Activated CD4-positive, alpha-beta T cell treated with anti-CD3 and anti-CD28 coated beads, Interleukin-10, Interleukin-2, amounts not matched to agents 100 ng/mL and 50 ng/mL, durations not matched to agents 16 hours and 8 hours (primary cell): ENCODE measurements at regions not wholly inside any gene's neighbourhood (a gene's known extent, or its start where the extent isn't known, plus 50 kb on each side); places are given as distances from the start of the nearest gene placed in this dataset.
"Not testable (repeated sequence)": the region's sequence is repeated elsewhere in the genome, so short reads cannot be mapped to it uniquely, and the experiment has no call there.

ENCODE experiments used
- DNase-seq: peaks from one replicate; pipeline ENCODE4 v3.0.0-alpha.2; 2020

DNA sequence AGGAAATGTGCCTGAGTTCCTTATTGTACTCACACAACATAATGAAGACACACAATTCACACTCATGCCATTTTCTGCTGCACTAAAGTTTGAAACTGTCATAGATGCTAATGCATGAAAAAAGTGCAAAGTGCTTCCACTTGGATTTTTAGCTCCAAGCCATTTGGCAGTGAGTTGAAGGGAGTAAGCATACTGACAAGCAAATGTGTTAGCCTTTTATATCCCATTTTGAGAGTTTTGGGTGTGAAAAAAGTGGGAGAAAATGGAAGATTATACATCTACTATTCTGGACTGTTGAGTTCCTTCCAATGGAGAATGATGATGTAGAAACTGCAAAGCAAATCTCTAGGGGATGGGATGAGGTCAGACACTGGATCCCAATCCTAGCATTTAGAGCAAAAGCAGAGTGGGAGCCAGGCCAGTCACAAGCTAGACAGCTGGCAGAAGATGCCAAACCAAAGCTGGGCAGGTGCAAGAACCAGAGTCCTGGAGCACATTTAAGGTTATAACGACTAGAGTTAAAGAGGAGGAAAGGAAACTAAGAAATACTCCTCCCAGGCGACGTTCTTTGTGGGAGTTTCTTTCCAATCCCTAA, 216.8 kb downstream of the FBXO8 start:
- DNase-seq: no peak

DNA sequence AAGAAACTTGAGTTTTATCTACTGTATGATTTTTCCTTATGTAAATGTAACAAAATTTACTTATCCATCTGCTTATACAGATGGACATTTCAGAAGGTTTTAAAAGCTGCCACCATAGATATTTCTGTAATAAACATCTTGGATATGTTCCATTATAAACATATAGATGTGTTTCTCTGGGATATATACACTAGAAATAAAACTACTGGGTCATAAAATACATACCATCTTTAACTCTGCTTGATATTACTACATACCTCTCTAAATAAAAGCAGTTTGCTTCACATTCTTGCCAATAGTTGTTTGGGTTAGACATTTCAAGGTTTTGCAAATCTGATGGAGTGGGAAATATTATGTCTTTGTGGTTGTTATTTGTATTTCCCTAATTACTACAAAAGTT, 220.6 kb downstream of the FBXO8 start:
- no peak for DNase-seq

DNA sequence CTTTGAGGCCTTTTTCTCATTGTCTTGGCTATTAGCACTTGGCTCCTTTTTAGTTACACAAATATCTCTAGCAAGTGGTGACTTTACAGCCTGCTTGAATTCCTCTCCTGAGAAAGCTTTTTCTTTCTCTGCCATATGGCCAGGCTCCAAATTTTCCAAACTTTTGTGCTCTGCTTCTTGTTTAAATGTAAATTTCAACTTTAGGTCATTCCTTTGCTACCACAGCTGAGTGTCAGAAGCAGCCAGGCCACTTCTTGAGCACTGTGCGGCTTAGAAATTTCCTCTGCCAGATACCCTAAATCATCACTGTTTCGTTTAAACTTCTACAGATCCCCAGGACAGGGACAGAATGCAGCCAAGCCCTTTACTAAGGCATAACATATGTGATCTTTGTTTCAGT, 222.4 kb downstream of the FBXO8 start:
- no peak for DNase-seq

DNA sequence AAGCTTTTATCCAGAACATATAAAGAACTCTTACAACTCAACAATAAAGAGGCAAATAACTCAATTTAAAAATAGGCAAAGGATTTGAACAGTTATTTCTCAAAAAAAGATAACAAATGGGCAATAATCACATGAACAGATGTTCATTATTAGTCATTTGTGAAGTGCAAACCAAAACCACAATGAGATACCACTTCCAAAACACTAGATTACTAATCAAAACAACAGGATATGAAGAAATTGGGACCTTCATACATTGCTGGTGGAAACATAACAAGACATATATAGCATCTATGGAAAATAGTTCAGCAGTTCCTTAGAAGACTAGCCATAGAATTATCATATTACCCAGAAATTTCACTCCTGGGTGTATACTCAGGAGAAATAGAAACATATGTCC, 224.6 kb downstream of the FBXO8 start:
- peak; percentile 30 for DNase-seq

DNA sequence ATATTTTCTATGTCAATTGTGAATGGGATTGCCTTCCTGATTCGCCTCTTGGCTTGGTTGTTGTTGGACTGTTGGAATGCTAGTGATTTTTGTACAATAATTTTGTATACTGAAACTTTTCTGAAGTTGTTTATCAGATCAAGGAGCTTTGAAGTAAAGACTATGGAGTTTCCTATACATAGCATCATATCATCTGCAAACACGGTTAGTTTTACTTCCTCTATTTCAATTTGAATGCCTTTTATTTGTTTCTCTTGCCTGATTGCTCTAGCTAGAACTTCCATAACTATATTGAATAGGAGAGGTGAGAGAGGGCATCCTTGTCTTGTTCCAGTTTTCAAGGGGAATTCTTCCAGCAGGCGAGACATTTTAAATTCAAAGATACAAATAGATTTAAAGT, 226.5 kb downstream of the FBXO8 start:
- DNase-seq: no peak

DNA sequence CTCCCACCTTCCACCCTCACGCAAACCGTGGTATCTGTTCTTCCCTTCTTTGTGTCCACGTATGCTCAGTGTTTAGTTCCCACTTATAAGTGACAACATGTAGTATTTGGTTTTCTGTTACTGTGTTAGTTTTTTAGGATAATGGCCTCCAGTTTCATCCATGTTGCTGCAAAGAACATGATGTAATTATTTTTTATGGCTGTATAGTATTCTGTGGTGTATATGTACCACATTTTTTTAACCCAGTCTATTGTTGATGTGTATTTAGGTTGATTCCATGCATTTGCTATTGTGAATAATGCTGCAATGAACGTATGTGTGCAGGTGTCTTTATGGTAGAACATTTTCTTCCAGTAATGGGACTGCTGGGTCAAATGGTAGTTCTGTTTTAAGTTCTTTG, 228.1 kb downstream of the FBXO8 start:
- no peak for DNase-seq

DNA sequence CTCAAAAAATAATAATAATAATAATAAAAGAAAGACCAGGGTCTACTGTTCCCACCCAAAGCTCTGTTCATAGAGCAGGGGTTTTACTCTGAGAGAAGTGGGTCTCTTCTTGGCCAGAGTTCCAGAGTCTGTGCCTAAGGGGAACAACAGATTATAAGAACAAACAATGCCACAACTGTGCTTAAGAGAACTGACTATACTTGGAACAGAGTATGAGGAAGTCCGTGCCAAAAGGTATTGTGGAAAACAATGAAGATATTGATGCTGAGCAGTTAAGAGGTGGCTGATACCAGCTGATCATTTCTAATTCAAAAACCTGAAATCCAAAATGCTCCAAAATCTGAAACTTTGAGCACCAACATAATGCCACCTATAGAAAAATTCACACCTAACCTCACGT, 229.6 kb downstream of the FBXO8 start:
- no peak for DNase-seq

DNA sequence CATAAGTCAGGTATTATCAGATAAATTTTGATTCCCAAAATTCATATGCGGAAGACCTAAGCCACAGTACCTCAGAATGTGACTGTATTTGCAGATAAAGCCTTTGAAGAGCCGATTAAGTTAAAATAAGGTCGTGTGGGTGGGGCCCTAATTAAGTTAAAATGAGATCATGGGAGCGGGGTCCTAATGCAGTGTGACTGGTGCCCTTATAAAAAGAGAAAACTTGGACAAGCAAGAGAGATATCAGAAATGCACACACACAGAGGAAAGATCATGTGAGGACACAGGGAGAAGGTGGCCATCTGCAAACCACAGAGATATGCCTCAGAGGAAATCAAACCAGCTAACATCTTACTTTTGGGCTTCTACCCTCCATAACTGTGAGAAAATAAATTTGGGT, 236.1 kb downstream of the FBXO8 start:
- DNase-seq: no peak

DNA sequence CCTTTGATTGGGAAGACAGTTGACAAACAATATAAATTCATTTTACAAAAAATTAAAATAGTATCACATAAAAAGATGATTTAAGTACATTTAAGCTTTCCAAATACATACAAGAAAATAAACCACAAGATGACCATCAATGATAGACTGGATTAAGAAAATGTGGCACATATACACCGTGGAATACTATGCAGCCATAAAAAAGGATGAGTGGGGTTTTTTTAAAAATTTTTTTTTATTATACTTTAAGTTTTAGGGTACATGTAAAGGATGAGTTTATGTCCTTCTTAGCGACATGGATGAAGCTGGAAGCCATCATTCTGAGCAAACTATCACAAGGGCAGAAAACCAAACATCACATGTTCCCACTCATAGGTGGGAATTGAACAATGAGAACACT, 237.6 kb downstream of the FBXO8 start:
- not testable (repeated sequence) for DNase-seq

DNA sequence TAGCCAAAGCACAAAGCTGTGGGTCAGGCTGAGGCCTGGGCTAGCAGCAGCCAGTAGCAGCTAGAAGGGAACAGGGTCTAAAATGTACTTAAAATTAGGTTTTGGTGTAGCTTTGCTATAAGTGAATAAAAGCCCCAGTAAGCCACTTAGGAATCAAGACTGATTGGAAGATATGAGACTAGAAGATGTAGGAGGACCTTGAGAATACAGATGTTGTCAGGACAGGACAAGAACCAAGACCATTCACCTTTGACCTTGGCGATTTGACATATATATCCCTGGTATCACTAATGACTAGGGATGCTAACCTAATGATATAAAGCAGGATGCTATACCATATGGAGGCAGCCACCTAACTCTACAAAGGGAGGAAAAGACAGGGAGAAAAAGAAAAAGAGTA, 238.1 kb downstream of the FBXO8 start:
- no peak for DNase-seq

DNA sequence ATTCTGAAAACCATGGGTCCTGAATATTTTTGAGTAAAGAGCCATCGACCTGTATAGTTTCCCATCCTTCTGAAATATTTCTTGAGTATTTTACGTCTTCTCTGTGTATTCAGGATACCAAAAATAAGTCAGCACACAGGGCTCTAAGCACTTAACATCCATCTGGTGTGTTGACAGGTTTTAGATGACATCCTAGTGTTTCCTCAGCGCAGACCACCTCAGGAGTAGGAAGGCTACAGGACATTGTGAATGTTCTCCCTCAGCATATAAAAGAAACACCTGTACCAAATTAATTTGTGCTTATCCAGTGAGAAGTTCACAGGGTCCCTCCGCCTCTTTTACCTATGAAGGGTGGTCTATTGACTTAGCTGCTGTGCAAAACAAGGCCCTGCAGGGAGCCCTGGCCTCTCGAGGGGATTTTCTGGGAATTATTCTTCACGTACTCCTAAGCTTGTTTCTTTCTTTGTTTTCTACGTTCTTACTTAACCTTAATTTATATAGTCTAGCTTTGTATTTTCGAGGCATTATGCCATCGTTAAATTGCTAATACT, 241.8 kb downstream of the FBXO8 start:
- DNase-seq: no peak

DNA sequence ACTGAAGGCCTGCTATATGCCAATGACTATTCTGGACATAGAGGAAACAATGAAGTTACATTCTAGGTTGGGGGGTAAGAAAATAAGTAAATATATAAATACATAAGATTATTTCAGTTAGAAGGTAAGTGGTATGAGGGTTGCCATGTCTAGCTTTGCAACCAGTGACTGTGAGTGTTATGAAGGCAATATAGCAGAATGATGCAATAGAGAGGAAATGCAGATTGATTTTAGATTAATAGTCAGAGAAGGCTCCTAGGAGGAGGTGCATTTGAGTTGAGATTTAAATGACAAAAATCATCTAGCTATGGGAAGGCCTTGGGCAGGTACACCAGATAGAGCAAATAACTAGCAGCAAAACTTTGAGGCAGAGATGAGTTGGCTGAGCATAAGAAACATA, 243.2 kb downstream of the FBXO8 start:
- DNase-seq: no peak

DNA sequence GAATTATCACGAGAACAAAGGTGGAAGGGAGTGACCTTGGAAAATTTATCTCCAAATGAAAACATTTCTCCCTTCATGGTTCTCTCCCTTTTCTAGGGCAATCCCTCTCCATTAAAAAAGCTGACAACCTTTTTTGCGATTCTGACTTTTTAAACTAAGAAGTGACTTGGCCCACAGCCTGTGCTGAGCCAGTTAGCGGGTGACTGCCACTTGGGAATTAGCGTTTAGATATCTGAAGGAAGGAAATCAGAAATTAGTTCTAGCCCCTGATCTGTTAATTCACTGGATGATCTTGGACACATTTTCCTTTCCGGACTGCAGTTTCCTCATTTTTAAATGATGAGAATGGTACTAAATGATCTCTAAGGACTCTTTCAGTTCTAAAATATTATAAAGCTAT, 245.0 kb downstream of the FBXO8 start:
- no peak for DNase-seq

DNA sequence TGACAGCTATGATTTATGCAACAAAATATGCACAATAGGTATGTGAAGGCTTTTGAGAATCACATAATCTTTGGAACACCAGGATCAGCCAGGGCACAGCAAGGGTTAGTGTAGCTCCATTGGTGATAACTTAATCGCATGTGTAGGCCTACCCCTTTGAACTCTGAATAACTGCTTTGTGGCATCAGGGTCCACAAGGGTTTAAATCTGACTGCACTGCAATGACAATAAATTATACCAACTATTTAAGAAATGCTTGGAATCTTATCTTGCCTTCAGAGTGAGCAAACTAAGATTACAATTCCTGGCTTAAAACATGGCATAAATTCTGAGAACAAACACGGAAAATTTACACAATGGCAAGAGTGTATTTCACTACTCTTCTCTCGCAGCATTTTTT, 245.8 kb downstream of the FBXO8 start:
- no peak for DNase-seq

DNA sequence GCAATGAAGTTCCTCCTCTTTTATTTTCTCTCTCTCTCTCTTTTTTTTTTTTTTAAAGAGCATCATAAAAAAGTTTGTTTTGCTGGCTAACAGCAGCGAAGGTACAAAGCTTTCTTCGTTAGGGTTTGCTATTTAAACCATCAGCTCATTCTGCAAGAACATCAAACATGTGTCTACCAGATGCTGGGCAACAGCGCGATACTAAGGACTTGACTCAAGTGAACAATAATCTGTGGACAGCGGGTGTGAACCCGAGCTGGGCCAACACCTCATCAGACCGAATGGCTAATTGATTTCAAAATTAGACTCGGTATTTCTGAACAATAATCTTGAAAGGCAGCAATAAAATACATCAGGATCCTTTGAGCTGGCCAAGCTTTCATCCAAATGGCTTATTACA, 246.4 kb downstream of the FBXO8 start:
- no peak for DNase-seq

DNA sequence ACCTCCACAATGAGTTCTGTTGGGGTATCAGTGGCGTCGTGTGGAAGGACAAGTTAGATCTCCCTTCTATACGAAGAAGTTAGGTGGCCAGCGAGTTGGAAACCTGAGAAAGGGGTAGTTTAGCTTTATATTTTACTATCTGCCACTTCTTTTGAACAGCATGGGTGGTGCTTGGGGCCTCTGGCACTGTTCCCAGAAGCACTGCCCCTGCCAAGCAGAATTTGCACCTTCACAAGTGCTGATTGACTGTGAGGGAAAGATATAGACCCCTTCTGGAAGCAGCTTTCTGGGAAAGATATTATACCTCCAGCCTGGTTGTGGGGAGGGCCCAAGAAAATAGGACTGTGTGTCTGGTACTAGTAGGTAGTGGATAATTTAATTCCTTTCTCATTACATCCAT, 246.9 kb downstream of the FBXO8 start:
- DNase-seq: no peak

DNA sequence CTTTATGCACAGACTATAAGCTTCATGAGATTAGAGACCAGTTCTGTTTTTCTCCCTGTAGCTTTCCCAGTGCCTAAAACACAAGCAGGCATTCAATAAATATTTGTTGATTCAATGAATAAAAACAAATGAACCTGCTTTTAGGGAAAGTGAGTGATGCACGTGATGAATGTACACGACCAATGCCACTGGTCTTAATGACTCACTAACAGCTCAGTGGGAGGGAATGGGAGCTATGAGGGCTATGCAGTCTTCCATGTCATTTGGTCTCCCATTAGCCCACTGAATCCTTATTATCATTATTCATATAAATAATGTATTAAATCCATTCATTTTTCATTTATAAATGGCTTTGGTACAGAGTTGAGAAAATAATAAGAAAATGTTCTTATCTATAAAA, 247.4 kb downstream of the FBXO8 start:
- DNase-seq: no peak

DNA sequence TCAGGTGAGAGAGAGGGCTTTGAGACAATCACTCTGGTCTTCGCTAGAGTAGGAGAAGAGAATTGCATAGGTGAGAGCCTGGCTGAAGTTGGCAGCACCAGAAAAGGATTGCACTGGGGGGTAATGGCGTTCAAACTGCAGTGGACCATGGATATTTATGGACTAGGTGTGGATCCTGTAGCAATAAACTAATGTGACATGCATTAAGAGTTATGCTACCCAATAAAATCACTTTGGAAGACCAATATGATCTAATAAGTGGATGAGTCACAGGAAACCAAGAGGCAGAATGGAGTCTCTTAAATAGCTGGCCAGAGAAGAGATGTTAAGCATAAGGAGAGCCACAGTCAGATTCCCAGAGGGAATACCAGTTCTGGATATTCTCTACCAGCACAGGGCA, 259.8 kb downstream of the FBXO8 start:
- no peak for DNase-seq

DNA sequence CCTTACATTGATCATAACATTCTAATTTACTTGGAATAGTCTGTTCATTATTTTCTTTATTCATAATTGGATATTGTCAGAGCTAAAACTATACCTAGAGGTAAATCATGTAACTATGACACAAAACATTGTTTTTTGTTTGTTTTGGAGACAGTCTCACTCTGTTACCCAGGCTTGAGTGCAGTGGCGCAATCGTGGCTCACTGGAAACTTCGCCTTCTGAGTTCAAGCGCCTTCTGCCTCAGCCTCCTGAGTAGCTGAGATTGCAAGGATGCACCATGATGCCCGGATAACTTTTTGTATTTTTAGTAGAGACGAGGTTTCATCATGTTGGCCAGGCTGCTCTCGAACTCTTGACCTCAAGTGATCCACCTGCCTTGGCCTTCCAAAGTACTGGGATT, 265.2 kb downstream of the FBXO8 start:
- no peak for DNase-seq

DNA sequence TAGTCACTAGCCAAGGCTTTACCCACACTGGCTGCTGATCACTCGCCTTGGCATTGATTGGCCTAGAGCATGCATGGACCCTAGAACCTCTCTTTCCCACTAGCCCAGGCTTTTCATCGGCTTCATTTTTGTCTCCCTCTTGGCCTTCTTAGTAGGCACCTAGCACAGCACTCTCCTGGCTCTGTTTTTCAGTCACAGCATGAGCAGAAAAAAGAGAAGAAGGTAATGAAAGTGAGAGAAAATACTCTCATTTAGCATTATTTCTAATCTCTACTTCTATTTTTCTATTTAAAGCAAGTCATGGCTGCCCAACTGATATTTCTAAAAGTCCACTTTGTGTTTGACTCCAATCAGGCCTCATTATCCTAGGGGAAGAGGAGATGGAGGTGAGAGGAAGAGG, 267.2 kb downstream of the FBXO8 start:
- DNase-seq: no peak

DNA sequence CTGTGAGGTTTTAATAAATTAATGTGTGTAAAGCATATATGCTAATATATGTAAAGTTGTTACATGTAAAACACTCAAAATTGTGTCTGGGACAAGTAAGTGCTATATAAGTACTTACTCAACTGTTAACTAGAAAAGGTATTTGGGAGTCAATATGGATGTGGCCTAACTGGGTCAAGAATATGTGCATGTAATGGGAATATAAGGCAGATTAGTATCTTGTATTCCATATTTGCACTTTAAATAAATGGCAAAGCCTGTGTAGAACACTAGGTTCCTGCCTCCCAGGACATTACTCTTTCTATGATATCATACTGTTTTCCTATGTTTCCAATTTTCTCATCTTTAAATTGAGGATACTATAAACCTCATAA, 270.6 kb downstream of the FBXO8 start:
- no peak for DNase-seq

DNA sequence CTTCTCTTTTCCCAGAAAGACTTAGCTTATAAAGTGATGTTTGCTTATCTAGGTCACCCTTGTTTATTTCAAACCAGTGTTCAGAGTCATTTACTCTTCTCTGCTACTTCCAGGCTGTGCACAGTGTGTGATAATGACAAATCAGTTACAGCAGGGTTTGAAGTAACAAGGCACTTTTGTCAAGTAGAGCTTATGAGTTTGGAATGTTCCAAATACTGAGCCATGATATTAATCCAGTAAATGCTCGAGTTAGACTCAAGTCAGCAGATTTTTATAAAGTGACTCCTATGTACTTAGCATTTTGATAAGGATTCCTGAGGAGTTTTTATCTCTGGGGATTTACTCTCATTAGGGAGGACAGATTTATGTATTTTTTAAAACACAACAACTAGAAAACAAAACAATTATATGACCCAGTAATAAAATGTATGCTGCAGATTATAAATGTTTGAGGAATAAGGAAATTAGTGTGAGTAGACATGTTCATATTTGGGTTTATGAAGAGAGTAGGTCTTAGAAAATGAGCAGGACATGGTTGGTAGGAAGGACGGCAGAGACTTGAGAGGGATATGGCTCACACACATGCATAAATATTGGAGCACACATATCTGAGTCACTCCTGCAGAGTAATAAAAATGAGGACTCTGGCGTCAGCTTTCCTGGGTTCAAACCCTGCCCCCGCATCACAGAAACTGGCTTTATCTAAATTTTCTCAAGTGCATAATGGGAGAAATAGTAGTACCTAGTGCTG, 271.2 kb downstream of the FBXO8 start:
- DNase-seq: no peak

DNA sequence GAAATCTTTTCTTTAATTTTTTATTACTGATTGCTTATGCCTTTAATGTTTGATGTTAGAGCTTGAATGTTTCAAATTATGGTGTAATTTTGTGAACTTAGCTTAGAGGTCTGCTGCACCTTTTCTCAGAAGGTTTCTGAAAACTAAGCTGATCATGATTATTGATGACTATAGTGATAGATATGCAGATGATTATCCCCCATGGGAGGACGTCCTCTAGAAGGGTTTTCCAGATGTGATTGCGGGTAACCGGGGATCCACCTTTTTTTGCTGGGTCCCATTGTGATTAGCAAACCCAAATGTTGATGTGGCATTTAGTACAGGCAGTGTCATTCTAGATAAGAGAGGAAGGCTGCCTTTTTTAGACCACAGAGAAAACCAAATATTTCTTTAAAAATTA, 272.9 kb downstream of the FBXO8 start:
- no peak for DNase-seq

DNA sequence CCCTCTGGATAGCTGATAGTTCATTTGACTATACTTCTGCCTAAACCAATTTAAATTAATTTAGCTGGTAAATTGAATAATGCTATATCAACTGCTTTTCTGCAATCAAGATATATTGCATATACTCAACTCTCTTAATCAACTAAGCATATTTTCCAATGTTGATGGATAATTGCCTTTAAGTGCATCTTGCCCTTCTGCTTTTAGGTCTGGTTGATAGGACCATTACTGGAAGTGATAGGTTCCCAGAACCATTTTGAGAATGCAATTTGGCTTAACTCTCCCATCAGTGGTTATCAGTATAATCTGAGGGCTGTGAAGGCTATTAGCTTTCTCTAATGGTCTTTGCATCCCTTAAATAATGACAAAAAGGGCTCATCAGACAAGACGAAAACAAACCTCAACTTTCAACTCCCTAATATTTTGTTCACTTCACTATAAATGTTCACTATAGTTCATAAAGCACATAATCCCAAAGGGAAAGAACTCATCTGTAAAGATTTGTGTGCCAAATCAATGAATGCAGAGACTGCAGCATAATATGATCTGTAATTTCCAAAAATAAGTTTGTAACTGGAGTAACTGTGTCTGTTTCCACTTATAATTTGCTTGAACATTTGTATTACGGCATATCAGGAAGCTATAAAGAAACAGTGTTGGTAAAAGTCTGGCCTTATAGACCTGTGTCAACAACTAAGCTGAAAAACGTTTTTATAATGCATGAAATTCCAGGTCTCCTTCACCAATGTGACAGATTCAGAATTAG, 273.6 kb downstream of the FBXO8 start:
- DNase-seq: no peak
